NOMO-1 treated with DMSO at 0.1 percent for 48 hours (cell line): ENCODE measurements at regions not wholly inside any gene's neighbourhood (a gene's known extent, or its start where the extent isn't known, plus 50 kb on each side); places are given as distances from the start of the nearest gene placed in this dataset.
A peak's percentile ranks its signal among the peaks of the same experiment; 100 is the strongest.

ENCODE experiments used
- DNase-seq: peaks from one replicate; lab custom pipeline; 2025; ENCODE audit not compliant: unreplicated experiment; lab: John Stamatoyannopoulos, UW

- DNase-seq: no peak
These were observed 88.5 kb upstream of the ACTRT2 start for GRCh38 chr1:2932671-2933350.

- no peak for DNase-seq
These were observed 87.7 kb upstream of the ACTRT2 start for GRCh38 chr1:2933431-2934155.

- no peak for DNase-seq
These were observed 87.1 kb upstream of the ACTRT2 start for GRCh38 chr1:2934156-2934540.

GRCh38 chr1:2934642-2935081, 86.6 kb upstream of the ACTRT2 start:
- no peak for DNase-seq

- DNase-seq: no peak
These were observed 86.1 kb upstream of the ACTRT2 start for GRCh38 chr1:2935184-2935583.

GRCh38 chr1:2935751-2936390, 85.4 kb upstream of the ACTRT2 start:
- no peak for DNase-seq

GRCh38 chr1:2936559-2937515, 84.4 kb upstream of the ACTRT2 start:
- DNase-seq: no peak

GRCh38 chr1:2937805-2938204, 83.5 kb upstream of the ACTRT2 start:
- no peak for DNase-seq

- DNase-seq: no peak
These were observed 82.2 kb upstream of the ACTRT2 start for GRCh38 chr1:2939041-2939552.

GRCh38 chr1:2940178-2940577, 81.1 kb upstream of the ACTRT2 start:
- no peak for DNase-seq

GRCh38 chr1:2941040-2941439, 80.2 kb upstream of the ACTRT2 start:
- no peak for DNase-seq

- DNase-seq: no peak
These were observed 79.4 kb upstream of the ACTRT2 start for GRCh38 chr1:2941907-2942306.

- no peak for DNase-seq
These were observed 78.9 kb upstream of the ACTRT2 start for GRCh38 chr1:2942410-2942809.

- DNase-seq: no peak
These were observed 77.5 kb upstream of the ACTRT2 start for GRCh38 chr1:2943686-2944260.

- DNase-seq: no peak
These were observed 76.6 kb upstream of the ACTRT2 start for GRCh38 chr1:2944705-2945104.

- no peak for DNase-seq
These were observed 75.4 kb upstream of the ACTRT2 start for GRCh38 chr1:2945821-2946231.

GRCh38 chr1:2946291-2946690, 75.0 kb upstream of the ACTRT2 start:
- DNase-seq: no peak

- peak; percentile 2 for DNase-seq
These were observed 74.1 kb upstream of the ACTRT2 start for GRCh38 chr1:2946999-2947690.

GRCh38 chr1:2948001-2948750, 73.1 kb upstream of the ACTRT2 start:
- DNase-seq: no peak
